Breast epithelium (tissue), 4 donors: ENCODE measurements at regions not wholly inside any gene's neighbourhood (a gene's known extent, or its start where the extent isn't known, plus 50 kb on each side); places are given as distances from the start of the nearest gene placed in this dataset.

Source experiments
- DNase-seq, 2 donors: peaks; one replicate each; pipeline ENCODE4 v3.0.0-alpha.2; 2019; ENCODE audit warnings: low spot score in 2 of 2
- H3K27ac ChIP-seq, 2 donors: fragments of 200-600 bp; sonication (generic) in 1 of 2; one replicate each; pipeline ENCODE4 v1.5.1; 2016 to 2019; ENCODE audit warnings: mild to moderate bottlenecking in 1 of 2
- H3K27me3 ChIP-seq, 2 donors: fragments of 200-600 bp; sonication (generic) in 1 of 2; one replicate each; pipeline versions ENCODE4 v1.5.1 to v1.6.0; 2017 to 2019; ENCODE audit warnings: control low read depth in 1 of 2, mild to moderate bottlenecking in 1 of 2
- H3K36me3 ChIP-seq: fragments of 200-600 bp; one replicate; pipeline ENCODE4 v1.5.1; 2019
- H3K4me1 ChIP-seq, 2 donors: fragments of 200-600 bp; sonication (generic); one replicate each; pipeline ENCODE4 v1.5.1; 2016 to 2019; ENCODE audit warnings: control low read depth in 1 of 2
- H3K4me3 ChIP-seq, 3 donors: fragments of 200-600 bp; sonication (generic); 1 replicate in 2 of 3; 2 replicates in 1 of 3; pipeline ENCODE4 v1.5.1; 2016 to 2019; ENCODE audit warnings: mild to moderate bottlenecking in 3 of 3, moderate library complexity in 2 of 3
- H3K9me3 ChIP-seq, 2 donors: fragments of 200-600 bp; sonication (generic) in 1 of 2; one replicate each; pipeline ENCODE4 v1.5.1; 2016 to 2019; ENCODE audit warnings: control low read depth in 1 of 2
- CTCF ChIP-seq, 3 donors: fragments of 450-650 bp; IDR thresholded peaks; one replicate each; pipeline ENCODE4 v1.5.1; 2016 to 2017; ENCODE audit warnings: antibody characterized with exemption in 3 of 3, mild to moderate bottlenecking in 3 of 3, moderate library complexity in 3 of 3
- POLR2A ChIP-seq: fragments of 450-650 bp; IDR thresholded peaks from one replicate; pipeline ENCODE4 v1.6.1; 2016; ENCODE audit warnings: antibody characterized with exemption, mild to moderate bottlenecking, moderate library complexity
- POLR2AphosphoS5 ChIP-seq, 3 donors: sonication (generic); formaldehyde crosslinking; IDR thresholded peaks; one replicate each; pipeline ENCODE4 v1.6.1; 2017; ENCODE audit warnings: antibody characterized with exemption in 3 of 3
- intact Hi-C: fragments of 100-400 bp; cut with DNase I; formaldehyde crosslinking; loops from one replicate; pipeline ENCODE4 v1.15.1; 2023; ENCODE audit warnings: low total_unique reads

DNA sequence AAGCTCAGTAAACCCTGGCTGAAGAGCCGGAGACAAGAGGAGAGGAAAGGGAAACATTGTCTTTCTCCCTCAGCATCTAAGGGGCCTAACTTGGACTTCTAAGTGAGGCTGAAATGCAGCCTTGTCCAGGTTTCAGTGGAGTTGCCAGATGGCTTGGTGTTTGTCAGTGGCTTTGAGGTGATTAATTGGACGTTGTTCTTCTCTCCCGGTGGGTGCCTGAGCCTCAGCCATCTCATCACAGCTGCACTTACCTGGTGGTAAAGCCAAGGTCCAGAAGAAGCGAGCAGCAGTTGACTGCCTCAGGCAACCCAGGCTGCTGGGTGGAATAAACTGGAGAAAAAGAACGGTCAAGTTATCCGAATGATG is 202.2 kb upstream of the NLRP1 start:
- intact Hi-C loops: no loop called here
- TF ChIP-seq CTCF (IDR thresholded peaks at IDR 0.05): no peak
- no peak for TF ChIP-seq POLR2AphosphoS5 (IDR thresholded peaks at IDR 0.05)
- no peak for TF ChIP-seq POLR2A
- peaks cover 12 to 21% of the 10 kb centered on the region in 2 donors for H3K9me3 ChIP-seq
- no peaks in the 10 kb centered on the region for H3K36me3 ChIP-seq
- H3K4me3 ChIP-seq: no peak overlapping the region
- DNase-seq: no peak
- H3K27ac ChIP-seq: no peak overlapping the region
- peaks cover 0 to 27% of the 10 kb centered on the region in 2 donors for H3K27me3 ChIP-seq
- no peaks in the 10 kb centered on the region for H3K4me1 ChIP-seq

- H3K27ac ChIP-seq: no peak overlapping the region
- intact Hi-C loops: no loop called here
- H3K36me3 ChIP-seq: no peaks in the 10 kb centered on the region
- no peak overlapping the region for H3K4me3 ChIP-seq
- peaks cover 15 to 19% of the 10 kb centered on the region in 2 donors for H3K9me3 ChIP-seq
- no peak for DNase-seq
- H3K4me1 ChIP-seq: no peaks in the 10 kb centered on the region
- TF ChIP-seq POLR2A (no peak), CTCF (IDR thresholded peaks at IDR 0.05) (no peak), POLR2AphosphoS5 (IDR thresholded peaks at IDR 0.05) (no peak)
- H3K27me3 ChIP-seq: peaks cover 0 to 30% of the 10 kb centered on the region in 2 donors
Observed at GRCh38 chr17:5788266-5788900, 204.1 kb upstream of the NLRP1 start.

- intact Hi-C loops: no loop called here
- Histone ChIP-seq H3K4me1 (no peaks in the 10 kb centered on the region), H3K4me3 (no peak overlapping the region), H3K36me3 (no peaks in the 10 kb centered on the region), H3K9me3 (peaks cover 5 to 10% of the 10 kb centered on the region in 2 donors), H3K27ac (no peak overlapping the region), H3K27me3 (peaks cover 0 to 30% of the 10 kb centered on the region in 2 donors)
- TF ChIP-seq POLR2AphosphoS5 (IDR thresholded peaks at IDR 0.05) (no peak), POLR2A (no peak), CTCF (IDR thresholded peaks at IDR 0.05) (no peak)
- no peak for DNase-seq
Observed at GRCh38 chr17:5789528-5789927, 205.2 kb upstream of the NLRP1 start.

DNA sequence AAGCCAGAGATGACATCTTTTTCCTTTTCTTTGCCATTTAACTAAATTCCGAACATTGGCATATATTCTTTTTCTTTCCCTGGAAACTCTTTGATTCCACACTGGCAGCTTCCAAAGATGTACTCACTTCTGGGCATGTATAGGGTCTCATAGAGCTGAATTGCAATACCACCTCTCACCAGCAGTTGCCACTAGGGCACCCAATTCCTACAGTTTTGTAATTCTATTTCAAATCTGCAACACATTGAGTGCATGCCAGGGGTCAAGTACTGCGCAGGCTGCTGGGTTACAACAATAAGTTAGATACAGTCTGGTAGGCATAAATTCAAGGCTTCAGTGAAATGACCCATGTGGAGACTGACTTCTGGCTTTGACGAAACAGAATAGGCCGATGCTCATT is 208.8 kb upstream of the NLRP1 start:
- Histone ChIP-seq H3K27me3 (peaks cover 0 to 29% of the 10 kb centered on the region in 2 donors), H3K4me1 (no peaks in the 10 kb centered on the region), H3K9me3 (peaks cover 5 to 7% of the 10 kb centered on the region in 2 donors), H3K36me3 (no peaks in the 10 kb centered on the region), H3K4me3 (no peak overlapping the region), H3K27ac (no peak overlapping the region)
- DNase-seq: no peak
- intact Hi-C loops: no loop called here
- TF ChIP-seq CTCF (IDR thresholded peaks at IDR 0.05) (no peak), POLR2AphosphoS5 (IDR thresholded peaks at IDR 0.05) (no peak), POLR2A (no peak)

DNA sequence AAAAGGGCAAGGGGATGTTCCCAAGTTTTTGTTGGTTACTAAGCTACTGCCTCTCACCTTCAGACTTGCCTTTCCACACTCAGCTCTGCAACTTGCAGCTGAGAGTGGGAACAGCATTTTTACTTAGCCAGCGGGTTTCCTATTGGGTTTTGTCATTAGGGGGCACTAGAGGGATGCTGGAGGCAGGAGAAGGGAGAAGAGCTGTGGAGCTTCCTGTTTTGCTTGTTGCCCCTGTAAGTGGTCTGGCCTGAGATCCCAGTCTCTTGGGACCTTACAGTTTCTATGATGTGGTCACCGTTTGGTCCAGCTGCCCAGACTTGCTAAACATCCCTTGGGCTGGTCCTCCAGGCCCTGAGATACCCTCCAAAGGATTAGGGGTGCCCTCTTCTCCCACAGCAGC is 209.6 kb upstream of the NLRP1 start:
- Histone ChIP-seq H3K4me1 (no peaks in the 10 kb centered on the region), H3K9me3 (peaks cover 5 to 7% of the 10 kb centered on the region in 2 donors), H3K36me3 (no peaks in the 10 kb centered on the region), H3K27me3 (peaks cover 0 to 30% of the 10 kb centered on the region in 2 donors), H3K27ac (no peak overlapping the region), H3K4me3 (no peak overlapping the region)
- no peak for DNase-seq
- TF ChIP-seq POLR2A: no peak
- no peak for TF ChIP-seq POLR2AphosphoS5 (IDR thresholded peaks at IDR 0.05)
- TF ChIP-seq CTCF (IDR thresholded peaks at IDR 0.05): no peak
- intact Hi-C loops: no loop called here
